ENCODE measurements at regions not wholly inside any gene's neighbourhood (a gene's known extent, or its start where the extent isn't known, plus 50 kb on each side); places are given as distances from the start of the nearest gene placed in this dataset.

DNA sequence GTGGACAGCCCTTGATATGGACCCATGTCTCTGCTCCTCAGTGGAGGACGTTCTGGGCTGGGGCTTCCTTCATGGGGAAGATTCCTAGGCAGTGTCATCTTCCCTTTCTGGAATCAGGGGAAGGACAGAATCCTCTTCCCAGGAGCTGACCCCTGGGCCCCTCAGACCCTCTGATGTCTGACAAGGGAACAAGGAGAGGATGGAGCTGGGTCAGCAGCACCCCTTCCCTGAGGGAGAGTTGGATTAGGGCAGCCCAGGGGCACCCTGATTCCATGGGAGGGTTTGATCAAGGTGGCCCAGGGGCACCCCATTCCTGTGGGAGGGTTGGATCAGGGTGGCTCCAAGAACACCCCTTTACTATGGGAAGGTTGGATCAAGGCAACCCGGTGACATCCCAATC lies 86.5 kb downstream of the ACKR3 start:
- DNase-seq (ENCODE audit: low spot score), result no peak

DNA sequence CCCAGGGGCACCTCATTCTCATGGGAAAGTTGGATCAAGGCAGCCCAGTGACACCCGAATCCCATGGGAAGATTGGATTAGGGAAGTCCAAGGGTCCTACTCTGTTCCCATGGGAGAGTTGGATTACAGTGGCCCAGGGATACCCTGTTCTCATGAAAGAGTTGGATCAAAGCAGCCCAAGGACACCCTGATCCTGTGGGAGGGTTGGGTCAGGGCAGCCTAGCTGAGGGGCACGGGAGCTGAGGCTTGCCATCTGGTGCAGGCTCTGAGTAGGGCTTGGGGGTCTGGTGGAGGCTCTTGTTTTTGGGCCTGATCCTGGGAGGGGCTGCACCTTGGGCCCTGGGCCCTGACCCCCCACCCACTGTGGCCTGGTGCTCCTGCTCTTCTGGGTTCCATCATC lies 87.1 kb downstream of the ACKR3 start:
- no peak for DNase-seq (ENCODE audit: low spot score)

DNA sequence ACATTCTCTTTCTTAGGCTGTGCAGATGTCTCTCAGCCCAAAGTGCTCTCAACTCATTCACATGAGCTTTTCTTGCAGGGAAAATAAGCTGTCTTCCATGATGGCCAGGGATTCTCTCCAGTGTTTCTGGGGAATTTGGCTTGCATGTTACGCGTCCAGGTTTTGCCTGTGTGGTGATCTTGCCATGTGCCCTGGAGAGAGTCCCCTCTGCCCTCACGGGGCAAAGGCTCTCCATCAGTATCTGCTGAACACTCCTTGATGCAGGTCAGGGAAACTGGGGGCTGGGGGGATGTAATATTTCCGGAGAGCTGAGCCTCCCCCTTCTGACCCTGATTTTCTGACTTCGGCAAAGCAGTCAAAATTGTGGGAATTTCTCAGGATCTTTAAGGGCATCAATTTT lies 87.6 kb downstream of the ACKR3 start:
- DNase-seq (ENCODE audit: low spot score), result no peak

DNA sequence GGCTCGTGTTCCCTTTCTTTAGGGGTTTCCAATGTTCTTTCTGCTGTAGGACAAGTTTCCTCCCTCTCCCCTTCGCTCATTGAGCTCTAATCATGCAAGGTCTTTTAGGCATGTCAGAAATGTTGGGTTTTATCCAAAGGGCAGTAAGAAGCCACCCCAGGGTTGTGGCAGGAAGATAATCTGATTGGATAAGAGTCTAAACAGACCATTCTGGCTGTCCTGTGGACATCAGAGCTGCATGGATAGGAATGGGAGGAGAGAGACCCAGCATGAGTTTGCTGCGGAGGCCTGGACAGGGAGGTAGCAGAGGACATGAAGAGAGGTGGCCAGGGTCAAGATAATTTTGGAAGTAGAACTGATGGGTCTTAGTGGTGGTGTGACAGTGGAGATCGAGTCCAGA lies 88.2 kb downstream of the ACKR3 start:
- no peak for DNase-seq (ENCODE audit: low spot score)

DNA sequence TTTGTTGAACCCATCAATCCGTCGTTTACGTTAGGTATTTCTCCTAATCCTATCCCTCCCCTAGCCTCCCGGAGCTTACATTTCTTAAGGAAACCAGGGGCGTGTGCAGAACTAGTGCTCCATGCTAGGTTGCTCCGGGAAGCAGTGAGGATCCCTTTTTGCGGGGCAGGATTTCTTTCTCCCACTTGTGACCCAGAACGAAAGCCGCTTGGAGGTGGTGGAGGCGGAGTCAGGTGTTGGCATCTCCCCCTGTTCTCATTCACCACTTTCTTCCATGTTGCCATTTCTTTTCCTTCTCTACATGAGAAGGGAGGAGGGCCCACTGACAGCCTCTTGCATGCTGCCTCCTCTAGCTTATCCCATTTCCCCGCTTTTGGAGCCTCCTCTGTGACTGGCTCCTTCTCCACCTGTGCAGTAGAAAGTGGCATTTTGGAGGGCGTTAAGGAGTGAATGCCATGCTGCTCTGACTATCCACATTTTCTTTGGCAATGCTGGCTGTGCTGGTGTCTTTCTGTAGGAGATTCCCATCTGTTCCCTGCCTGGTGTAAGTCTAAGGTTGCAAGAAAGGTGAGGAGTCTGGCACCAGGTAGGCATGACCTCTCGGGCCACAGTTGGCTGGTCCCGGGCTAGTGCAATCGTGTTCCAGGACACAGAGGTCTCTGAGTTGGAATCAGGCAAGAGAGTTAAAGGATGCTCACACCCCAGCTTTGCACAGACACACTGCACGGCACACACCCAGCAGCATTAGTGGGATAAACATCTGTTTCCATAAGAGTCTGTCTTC lies 89.5 kb downstream of the ACKR3 start:
- no peak for DNase-seq (ENCODE audit: low spot score)

DNA sequence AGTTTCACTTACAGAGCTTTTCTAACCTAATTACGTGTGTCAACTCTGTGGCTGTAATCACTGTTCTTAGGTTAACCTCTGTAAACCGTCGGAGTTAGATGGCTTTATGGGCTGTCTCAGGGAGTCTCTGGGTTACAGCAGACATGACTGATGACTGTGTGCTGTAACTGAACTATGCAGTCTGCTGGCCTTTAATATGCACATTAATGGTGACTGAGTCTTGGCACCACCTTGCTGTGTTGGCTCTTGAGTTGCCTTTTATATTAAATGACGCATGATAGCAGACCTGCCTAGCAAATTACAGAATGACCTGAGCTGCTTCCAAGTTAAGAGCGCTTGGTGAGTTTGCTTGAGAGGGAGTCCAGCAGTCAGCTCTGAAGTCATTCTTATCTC lies 90.1 kb downstream of the ACKR3 start:
- no peak for DNase-seq (ENCODE audit: low spot score)

DNA sequence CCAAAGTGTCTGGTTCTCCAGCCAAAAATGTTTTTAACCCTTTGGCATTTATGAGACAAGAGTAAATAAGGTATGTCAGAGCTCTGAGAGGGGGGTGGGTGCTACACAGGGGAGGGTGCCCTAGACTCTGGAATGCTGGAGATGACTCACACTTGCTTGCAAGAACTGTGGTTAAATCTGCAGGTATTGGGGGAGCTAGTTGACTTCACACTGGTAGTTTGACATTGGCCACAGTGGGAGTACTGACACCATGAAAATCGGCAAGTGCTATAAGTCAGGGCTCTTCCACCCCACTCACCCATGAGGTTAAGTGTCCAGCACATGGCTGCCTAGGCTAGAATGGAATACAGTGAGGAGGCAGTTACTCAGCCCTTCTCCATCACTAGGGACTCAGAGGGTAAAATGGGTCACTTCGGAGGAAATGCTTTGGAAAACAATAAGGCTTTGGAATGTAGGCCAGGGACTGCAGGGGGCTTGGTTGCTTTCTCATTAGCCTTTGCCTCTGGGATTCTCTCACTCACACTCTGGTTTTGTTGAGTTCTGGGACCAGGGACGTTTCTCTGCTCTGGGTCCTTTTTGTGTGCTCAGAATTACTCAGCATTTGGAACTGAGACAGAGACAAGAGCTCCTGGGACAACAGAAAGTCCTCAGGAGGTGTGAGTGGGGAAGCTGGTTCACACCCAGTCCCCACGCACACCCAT lies 91.6 kb downstream of the ACKR3 start:
- peak; percentile 70 for DNase-seq (ENCODE audit: low spot score)

DNA sequence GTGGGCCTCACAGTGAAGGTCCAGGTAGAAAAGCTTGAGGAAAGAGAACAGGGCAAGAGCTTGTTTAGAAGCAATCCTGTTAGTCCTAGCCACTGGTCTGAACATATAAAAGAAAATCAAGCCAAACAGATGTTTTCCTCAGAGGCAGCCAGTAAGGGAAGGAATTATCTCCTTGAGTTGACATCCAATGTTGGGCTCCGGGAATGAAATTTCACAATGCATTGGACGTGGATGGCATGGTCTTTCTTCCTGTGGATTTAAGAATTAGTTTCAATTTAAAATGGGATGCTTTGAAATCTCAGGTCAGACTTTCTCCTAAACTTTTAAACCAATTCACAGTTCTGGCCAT lies 92.1 kb downstream of the ACKR3 start:
- DNase-seq (ENCODE audit: low spot score), result no peak

DNA sequence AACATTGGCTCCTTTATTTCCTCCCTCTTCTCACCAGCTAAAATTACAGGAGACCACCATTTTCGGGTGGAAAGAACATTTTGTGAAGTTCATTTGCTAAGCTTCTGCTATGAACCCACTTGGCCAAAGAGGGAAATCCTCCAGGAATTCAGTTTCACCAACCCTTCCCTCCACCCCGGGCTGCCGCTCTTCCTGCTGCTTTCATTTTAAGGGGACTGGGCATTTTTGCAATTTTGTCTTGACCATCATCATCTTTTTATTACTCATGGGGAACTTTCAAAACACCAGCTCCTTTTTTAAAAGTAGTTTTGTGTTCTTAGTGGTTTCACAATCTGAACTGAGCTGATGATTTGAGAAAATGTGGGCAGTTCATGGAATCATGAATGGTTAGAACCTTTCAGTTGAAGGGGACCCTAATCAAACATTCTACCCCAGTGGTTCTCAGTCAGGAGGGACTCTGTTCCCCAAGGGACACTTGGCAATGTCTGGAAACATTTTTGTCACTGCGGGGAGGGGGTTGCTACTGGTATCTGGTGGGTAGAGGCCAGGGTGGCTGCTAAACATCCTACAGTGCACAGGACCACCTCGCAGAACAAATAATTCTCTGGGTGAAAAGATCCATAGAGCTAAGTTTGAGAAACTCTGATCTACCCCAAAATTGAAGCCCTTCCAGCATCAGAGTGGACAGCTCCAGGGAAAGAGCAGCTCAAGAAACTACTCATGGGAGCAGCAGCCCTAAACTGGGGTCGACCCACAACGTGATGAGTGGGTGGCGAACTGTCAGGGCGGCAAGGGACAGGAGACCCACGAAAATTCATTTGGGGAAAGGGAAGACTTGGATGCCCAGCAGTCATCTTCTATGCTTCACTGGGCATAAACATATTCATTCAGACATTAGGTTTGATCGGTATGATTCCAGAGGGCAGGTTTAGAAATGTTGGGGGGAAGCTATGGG lies 92.9 kb downstream of the ACKR3 start:
- DNase-seq (ENCODE audit: low spot score), result no peak

DNA sequence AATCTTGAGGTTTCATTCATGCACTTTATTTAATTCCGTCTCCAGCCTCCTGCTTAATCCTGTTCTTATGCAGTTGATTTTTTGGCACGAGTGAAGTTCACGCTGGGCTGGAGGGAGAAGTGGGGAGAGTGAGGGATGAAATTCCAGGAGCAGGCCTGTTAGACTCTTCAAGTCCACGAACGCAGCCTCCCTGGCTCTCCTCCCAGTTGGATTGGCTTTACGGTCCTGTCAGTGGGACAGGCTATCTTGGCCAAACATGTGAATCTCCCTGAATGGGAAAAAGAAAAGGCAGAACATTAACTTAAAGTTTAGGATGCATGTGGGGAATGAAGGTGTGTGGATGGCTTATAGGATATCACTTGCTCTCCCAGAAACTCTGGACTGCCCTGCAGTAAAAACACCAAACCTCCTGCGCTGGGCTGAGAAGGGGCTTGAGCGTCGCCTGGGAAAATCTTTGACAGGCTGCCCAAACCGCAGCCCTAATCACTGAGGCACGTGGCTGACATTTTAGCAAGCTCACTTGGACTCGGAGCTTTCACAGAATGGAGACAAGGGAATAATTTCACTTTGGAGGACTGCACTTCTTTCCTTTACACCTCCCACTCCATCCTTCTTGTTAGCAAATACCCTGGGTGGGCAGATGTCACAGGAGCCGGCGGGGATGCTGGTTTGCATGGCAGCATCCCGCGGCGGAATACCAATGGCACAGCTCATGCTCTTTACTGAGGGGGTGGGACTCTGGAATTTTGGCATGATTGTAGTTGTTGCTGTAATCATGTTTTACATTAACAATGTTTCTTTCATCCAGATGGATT lies 93.9 kb downstream of the ACKR3 start:
- no peak for DNase-seq (ENCODE audit: low spot score)

DNA sequence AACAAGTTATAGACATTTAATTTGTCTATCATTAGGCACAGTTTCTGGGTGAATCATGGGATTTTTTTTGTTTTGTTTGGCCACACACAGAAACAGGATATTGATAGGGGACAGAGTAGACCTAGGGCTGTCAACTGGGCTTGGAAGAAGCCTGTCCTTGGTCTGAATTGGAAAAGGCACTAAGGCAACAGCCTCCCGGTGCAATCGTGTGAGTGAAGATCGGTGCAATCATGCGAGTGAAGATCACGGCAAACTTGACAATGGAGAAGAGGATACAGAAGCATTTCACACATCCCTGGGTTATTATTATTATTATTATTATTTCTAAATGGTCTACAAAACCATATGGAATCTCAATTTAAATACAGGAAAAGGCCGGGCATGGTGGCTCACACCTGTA lies 94.5 kb downstream of the ACKR3 start:
- DNase-seq (ENCODE audit: low spot score), result no peak

DNA sequence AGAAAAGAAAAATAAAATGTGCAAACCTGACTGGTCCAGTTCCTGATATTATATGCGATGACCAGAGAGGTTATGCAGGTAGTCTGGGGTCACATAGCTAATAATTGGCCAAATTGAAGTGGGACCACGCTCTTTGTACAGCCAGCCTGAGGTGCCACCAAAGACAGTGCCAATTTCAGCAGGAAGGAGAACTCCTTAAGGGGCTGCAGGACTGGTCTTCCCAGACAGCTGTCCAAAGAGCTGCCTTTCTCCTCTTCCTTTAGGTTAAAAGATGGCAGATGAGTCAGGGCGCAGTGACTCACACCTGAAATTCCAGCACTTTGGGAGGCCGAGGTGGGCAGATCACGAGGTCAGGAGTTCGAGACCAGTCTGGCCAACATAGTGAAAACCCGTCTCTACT lies 95.5 kb downstream of the ACKR3 start:
- DNase-seq (ENCODE audit: low spot score), result no peak

DNA sequence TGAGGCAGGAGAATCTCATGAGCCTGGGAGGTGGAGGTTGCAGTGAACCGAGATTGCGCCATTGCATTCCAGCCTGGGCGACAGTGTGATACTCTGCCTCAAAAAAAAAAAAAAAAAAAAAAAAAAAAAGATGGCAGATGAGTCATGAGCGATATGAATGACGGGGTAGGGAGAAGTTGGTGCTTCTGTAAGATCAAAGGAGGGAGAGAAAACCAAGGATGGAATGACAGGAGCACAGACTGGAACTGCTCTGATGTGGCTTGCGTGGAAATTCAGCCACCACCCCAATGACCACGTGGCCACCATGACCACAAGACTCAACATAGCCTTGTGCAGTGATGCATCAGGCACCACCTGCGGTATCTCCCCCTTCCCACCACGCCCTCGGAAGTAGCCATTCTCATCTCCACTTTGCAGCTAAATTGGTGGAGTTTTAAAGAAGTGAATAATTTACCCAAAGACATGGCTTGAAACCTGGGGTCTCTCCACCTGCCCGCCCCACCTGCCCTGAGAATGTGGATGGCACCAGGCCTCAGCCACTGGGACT lies 96.0 kb downstream of the ACKR3 start:
- DNase-seq (ENCODE audit: low spot score), result no peak

DNA sequence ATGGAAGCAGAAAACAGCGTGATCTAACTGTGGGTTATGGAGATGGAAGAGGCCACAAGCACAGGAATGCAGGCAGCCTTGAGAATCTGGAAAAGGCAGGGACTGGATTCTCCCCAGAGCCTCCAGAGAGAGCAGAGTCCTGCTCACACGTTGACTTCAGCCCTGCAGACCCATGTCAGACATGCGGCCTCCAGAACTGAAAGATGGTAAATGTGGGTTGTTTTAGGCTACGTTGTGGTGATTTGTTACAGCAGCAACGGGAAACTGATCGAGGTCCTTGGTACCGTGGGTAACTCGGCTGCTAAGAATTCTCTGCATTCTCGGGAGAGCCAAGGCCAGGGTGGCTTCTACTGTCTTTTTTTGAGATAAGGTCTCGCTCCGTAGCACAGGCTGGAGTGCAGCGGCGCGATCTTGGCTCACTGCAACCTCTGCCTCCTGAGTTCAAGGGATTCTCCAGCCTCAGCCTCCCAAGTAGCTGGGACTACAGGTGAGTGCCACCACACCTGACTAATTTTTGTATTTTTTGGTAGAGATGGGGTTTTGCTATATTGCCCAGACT lies 97.1 kb downstream of the ACKR3 start:
- DNase-seq (ENCODE audit: low spot score), result no peak

DNA sequence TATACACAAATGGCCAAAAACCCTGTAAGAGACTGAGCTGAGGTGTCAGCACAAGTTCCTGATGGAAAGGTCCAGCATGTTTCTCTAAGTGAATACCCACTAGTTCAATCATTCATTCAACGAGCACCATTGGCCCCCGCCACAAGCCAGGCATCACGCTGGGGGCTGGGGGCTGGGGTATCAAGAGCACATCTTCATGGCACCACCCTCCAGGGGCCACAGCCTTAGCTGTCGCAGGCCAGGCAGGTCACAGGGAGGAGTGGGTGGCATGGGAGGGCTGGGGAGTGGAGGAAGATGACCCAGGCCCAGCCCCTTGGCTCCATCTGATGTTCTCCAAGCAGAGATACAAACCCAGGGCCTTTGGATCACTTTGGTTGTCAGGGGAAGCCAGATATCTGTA lies 97.9 kb downstream of the ACKR3 start:
- DNase-seq (ENCODE audit: low spot score), result no peak

DNA sequence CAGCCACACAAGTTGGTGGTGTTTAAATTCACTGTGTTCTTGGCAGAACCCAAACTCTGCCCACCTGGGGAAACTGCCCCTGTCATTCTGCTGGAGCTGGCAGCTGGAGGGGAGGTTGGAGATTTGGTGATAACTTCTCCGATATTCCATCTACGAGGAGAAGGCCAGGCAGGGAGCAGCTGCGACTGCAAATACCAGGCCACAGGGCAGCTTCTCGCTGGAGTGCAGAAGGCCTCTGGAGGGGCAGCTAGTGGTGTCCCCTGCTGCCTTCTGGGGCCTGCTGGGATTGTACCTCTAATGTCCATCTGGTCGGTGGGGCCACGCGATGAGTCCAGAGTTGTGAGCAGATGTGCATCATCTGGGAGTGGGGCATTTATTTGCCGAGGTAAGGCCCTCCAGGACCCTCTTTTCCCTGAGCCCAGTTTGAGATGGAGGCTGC lies 98.9 kb downstream of the ACKR3 start:
- no peak for DNase-seq (ENCODE audit: low spot score)

DNA sequence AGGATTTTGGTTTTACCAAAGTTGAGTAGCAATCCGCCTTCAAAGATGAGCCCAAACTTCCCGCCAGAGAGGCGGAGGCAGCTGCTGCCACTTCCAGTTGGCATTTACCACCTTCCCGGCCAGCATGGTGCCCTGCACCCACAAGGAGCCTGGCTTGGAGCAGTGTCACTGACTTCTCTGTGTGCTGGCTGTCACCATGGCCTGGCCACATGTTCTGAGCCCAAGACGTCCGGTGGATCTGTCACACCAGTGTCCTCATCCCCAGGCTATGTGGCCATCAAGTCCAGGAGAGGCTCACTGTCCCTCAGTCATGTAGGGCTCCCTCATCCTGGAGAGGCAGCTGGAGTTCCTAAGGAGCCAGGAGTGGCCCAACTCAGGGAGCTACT lies 100.6 kb downstream of the ACKR3 start:
- DNase-seq (ENCODE audit: low spot score), result no peak

DNA sequence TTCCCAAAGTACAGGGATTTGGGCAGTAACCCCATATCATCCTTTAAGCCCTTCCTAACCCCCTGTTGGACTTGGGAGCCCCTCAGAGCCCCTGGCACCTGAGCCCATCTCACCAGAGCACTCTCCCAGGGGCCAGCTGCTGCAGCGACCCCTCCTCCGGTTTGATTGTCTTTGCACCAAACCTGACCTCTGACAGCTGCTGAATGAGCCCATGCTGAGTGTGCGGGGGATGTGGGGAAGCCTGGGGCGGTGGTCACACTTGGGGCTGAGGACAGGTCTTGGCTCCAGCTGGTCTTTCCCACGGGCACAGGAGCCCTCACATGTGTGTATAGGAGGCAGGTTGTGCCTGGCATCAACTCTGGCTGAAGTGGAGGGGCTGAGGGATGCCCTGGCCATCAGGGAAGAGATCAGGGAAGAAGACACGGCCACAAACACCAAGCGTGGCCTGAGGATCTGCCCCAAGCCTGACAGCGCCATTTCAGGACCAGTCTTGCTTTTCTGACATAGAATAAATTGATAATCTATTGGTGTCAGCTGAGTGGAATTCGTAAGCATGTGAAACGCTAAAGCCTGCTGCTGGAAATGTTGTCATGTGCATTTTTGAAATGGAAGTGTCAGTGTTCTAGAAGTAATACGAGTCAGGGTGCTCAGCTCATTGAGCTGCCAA lies 102.4 kb downstream of the ACKR3 start:
- DNase-seq (ENCODE audit: low spot score), result no peak

DNA sequence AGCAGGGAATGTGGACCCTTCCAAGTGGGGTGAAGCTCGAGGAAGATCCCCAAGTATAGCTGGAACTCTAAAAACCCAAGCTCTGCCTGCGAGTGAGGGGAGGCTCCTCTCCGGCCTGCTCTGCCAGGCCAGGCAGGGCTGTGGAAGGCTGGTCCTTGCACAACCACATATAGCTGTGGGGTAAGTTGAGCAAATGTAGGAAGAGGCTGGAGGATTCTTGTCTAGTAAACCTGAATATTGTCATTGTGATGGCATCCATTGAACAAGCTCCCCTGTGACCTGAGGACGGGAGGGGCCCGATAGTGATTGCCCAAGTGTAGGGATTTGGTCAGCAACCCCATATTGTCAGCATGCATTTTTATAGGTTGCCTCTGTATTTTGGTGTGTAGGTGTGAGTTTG lies 103.0 kb downstream of the ACKR3 start:
- no peak for DNase-seq (ENCODE audit: low spot score)

DNA sequence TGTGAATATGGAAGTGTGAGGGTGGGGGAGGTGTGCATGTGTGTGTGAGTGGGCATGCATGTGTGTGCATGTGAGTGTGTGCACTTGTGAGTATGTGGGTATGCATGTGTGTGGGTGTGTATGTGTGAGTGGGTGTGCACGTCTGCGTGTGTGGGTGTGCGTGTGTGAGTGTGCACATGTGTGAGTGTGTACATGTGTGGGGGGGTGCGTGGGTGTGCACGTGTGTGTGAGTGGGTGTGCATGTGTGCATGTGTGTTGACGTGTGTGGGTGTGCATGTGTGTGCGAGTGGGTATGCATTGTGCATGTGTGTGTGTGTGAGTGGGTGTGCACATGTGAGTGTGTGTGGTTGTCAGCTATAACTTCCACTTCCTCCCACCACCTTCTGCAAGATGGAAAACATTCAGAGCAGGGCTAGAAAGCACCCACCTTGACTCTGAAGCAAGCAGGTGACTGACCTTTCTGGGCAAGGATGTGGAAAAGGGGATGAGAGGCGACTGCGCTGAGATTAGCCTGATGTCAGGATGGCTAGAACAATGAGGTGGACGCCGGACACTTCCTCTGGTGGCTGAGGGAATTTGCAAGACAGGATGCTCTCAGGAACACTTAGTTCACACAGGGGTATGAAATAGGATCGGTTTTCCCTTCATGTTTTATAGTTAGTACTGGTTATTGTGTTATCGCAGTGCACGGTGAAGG lies 103.6 kb downstream of the ACKR3 start:
- DNase-seq (ENCODE audit: low spot score), result no peak

All from iPS-NIHi11 (cell line).